Activated naive CD4-positive, alpha-beta T cell treated with anti-CD3 and anti-CD28 coated beads for 36 hours (primary cell): ENCODE measurements at regions not wholly inside any gene's neighbourhood (a gene's known extent, or its start where the extent isn't known, plus 50 kb on each side); places are given as distances from the start of the nearest gene placed in this dataset.

ENCODE experiments used
- CTCF ChIA-PET: fragments of 350-600 bp; sonication (Branson Sonifier 250); formaldehyde crosslinking; loops from one replicate; lab custom pipeline; 2021; ENCODE audit warnings: antibody characterized with exemption; lab: Charles Lee
- DNase-seq: peaks from one replicate; pipeline ENCODE4 v3.0.0-alpha.2; 2020
- H3K27ac Mint-ChIP-seq: one replicate; pipeline ENCODE4 v1.8.0; 2021; ENCODE audit warnings: mild to moderate bottlenecking, mixed read lengths
- H3K27me3 Mint-ChIP-seq: one replicate; pipeline ENCODE4 v1.8.0; 2021; ENCODE audit warnings: low read depth, mixed read lengths
- H3K36me3 Mint-ChIP-seq: one replicate; pipeline ENCODE4 v1.8.0; 2021; ENCODE audit warnings: low read depth, mixed read lengths
- H3K4me1 Mint-ChIP-seq: one replicate; pipeline ENCODE4 v1.8.0; 2021; ENCODE audit warnings: low read depth, mixed read lengths
- H3K4me3 Mint-ChIP-seq: one replicate; pipeline ENCODE4 v1.8.0; 2021; ENCODE audit warnings: mild to moderate bottlenecking, moderate library complexity, mixed read lengths
- H3K9me3 Mint-ChIP-seq: one replicate; pipeline ENCODE4 v1.8.0; 2021; ENCODE audit warnings: mixed read lengths
- intact Hi-C: fragments of 100-400 bp; cut with micrococcal nuclease; formaldehyde crosslinking; loops from one replicate; pipeline ENCODE4 v1.15.1; 2023

GRCh38 chr9:105871540-105871939, 177.2 kb downstream of the TMEM38B start:
- Mint-ChIP-seq H3K4me1 (no peaks in the 10 kb centered on the region), H3K9me3 (no peaks in the 10 kb centered on the region), H3K36me3 (no peaks in the 10 kb centered on the region), H3K4me3 (no peak overlapping the region), H3K27me3 (no peaks in the 10 kb centered on the region), H3K27ac (no peak overlapping the region)
- CTCF ChIA-PET = interaction anchor here (1.9 kb wide), 1 partner anchor 11 kb away, joined by 6 read pairs; no protein-coding TSS in a partner anchor
- intact Hi-C loops = no loop called here
- no peak for DNase-seq

GRCh38 chr9:105873801-105874200, 179.5 kb downstream of the TMEM38B start:
- intact Hi-C loops = no loop called here
- H3K27me3 Mint-ChIP-seq = no peaks in the 10 kb centered on the region
- no peak overlapping the region for H3K27ac Mint-ChIP-seq
- H3K4me1 Mint-ChIP-seq = no peaks in the 10 kb centered on the region
- no peaks in the 10 kb centered on the region for H3K36me3 Mint-ChIP-seq
- H3K4me3 Mint-ChIP-seq = no peak overlapping the region
- no peaks in the 10 kb centered on the region for H3K9me3 Mint-ChIP-seq
- CTCF ChIA-PET = no interaction called here
- DNase-seq = no peak

GRCh38 chr9:105877721-105878120, 183.4 kb downstream of the TMEM38B start:
- no peaks in the 10 kb centered on the region for H3K36me3 Mint-ChIP-seq
- CTCF ChIA-PET = interaction anchor here (11.6 kb wide), 1 partner anchor 35 kb away, joined by 149 read pairs; no protein-coding TSS in a partner anchor
- intact Hi-C loops = no loop called here
- no peaks in the 10 kb centered on the region for H3K9me3 Mint-ChIP-seq
- H3K27me3 Mint-ChIP-seq = no peaks in the 10 kb centered on the region
- H3K4me3 Mint-ChIP-seq = no peak overlapping the region
- no peak for DNase-seq
- H3K4me1 Mint-ChIP-seq = no peaks in the 10 kb centered on the region
- no peak overlapping the region for H3K27ac Mint-ChIP-seq

- H3K27ac Mint-ChIP-seq = no peak overlapping the region
Measured at GRCh38 chr9:105879181-105879580, 184.8 kb downstream of the TMEM38B start.

GRCh38 chr9:105880517-105880916, 186.2 kb downstream of the TMEM38B start:
- no peaks in the 10 kb centered on the region for H3K9me3 Mint-ChIP-seq
- H3K36me3 Mint-ChIP-seq = no peaks in the 10 kb centered on the region
- intact Hi-C loops = loop anchor here (5.0 kb wide), 2 partner anchors 433 to 1292 kb away; partner anchors contain the start of gene FSD1L
- H3K27me3 Mint-ChIP-seq = peaks cover 2% of the 10 kb centered on the region
- peaks cover 7% of the 10 kb centered on the region for H3K4me1 Mint-ChIP-seq
- CTCF ChIA-PET = interaction anchor here (1.7 to 11.6 kb wide), 3 partner anchors 16 to 38 kb away, joined by 7 to 149 read pairs (median 10); no protein-coding TSS in a partner anchor
- no peak for DNase-seq
- H3K4me3 Mint-ChIP-seq = no peak overlapping the region
- no peak overlapping the region for H3K27ac Mint-ChIP-seq

More at GRCh38 chr9:105879181-105879580, 184.8 kb downstream of the TMEM38B start:
- no peak for DNase-seq
- Mint-ChIP-seq H3K36me3 (no peaks in the 10 kb centered on the region), H3K27me3 (peaks cover 2% of the 10 kb centered on the region), H3K4me3 (no peak overlapping the region), H3K4me1 (peaks cover 6% of the 10 kb centered on the region), H3K9me3 (no peaks in the 10 kb centered on the region)
- CTCF ChIA-PET = interaction anchor here (0.5 to 11.6 kb wide), 4 partner anchors 24 to 282 kb away, joined by 3 to 149 read pairs (median 3); no protein-coding TSS in a partner anchor
- intact Hi-C loops = no loop called here

GRCh38 chr9:105881021-105881420, 186.7 kb downstream of the TMEM38B start:
- Mint-ChIP-seq H3K36me3 (no peaks in the 10 kb centered on the region), H3K27me3 (peaks cover 2% of the 10 kb centered on the region), H3K4me3 (no peak overlapping the region), H3K4me1 (peaks cover 7% of the 10 kb centered on the region), H3K9me3 (no peaks in the 10 kb centered on the region), H3K27ac (no peak overlapping the region)
- intact Hi-C loops = loop anchor here (1.0 to 5.0 kb wide), 5 partner anchors 39 to 1291 kb away; partner anchors contain the start of gene FSD1L
- CTCF ChIA-PET = interaction anchor here (0.8 to 11.6 kb wide), 15 partner anchors 15 to 1034 kb away, joined by 3 to 149 read pairs (median 3); no protein-coding TSS in a partner anchor
- no peak for DNase-seq

GRCh38 chr9:105881654-105882349, 187.5 kb downstream of the TMEM38B start:
- CTCF ChIA-PET = interaction anchor here (0.6 to 11.6 kb wide), 20 partner anchors 9 to 1033 kb away, joined by 3 to 149 read pairs (median 4); no protein-coding TSS in a partner anchor

GRCh38 chr9:105883847-105884246, 189.5 kb downstream of the TMEM38B start:
- intact Hi-C loops = loop anchor here (5.0 kb wide), 2 partner anchors 437 to 1288 kb away; partner anchors contain the start of gene FSD1L
- Mint-ChIP-seq H3K9me3 (no peaks in the 10 kb centered on the region), H3K4me1 (peaks cover 7% of the 10 kb centered on the region), H3K4me3 (no peak overlapping the region), H3K27ac (no peak overlapping the region), H3K27me3 (peaks cover 2% of the 10 kb centered on the region), H3K36me3 (no peaks in the 10 kb centered on the region)
- CTCF ChIA-PET = interaction anchor here (0.7 to 11.6 kb wide), 6 partner anchors 13 to 294 kb away, joined by 3 to 149 read pairs (median 3); no protein-coding TSS in a partner anchor
- DNase-seq = no peak

More at GRCh38 chr9:105881654-105882349, 187.5 kb downstream of the TMEM38B start:
- Mint-ChIP-seq H3K36me3 (no peaks in the 10 kb centered on the region), H3K27ac (no peak overlapping the region), H3K9me3 (no peaks in the 10 kb centered on the region), H3K4me1 (peaks cover 7% of the 10 kb centered on the region), H3K4me3 (no peak overlapping the region), H3K27me3 (peaks cover 2% of the 10 kb centered on the region)
- DNase-seq = peak; percentile 87
- intact Hi-C loops = loop anchor here (1.0 to 5.0 kb wide), 5 partner anchors 40 to 1290 kb away; partner anchors contain the start of gene FSD1L

GRCh38 chr9:105884416-105884815, 190.1 kb downstream of the TMEM38B start:
- no peak for DNase-seq
- Mint-ChIP-seq H3K36me3 (no peaks in the 10 kb centered on the region), H3K9me3 (no peaks in the 10 kb centered on the region), H3K4me3 (no peak overlapping the region), H3K27ac (no peak overlapping the region), H3K4me1 (peaks cover 7% of the 10 kb centered on the region), H3K27me3 (peaks cover 2% of the 10 kb centered on the region)
- intact Hi-C loops = loop anchor here (5.0 kb wide), 2 partner anchors 437 to 1288 kb away; partner anchors contain the start of gene FSD1L
- CTCF ChIA-PET = interaction anchor here (0.7 to 11.6 kb wide), 4 partner anchors 26 to 743 kb away, joined by 3 to 149 read pairs (median 4); no protein-coding TSS in a partner anchor

- Mint-ChIP-seq H3K4me3 (no peak overlapping the region), H3K36me3 (no peaks in the 10 kb centered on the region), H3K4me1 (peaks cover 7% of the 10 kb centered on the region), H3K9me3 (no peaks in the 10 kb centered on the region), H3K27ac (no peak overlapping the region), H3K27me3 (peaks cover 2% of the 10 kb centered on the region)
- DNase-seq = no peak
- intact Hi-C loops = no loop called here
- CTCF ChIA-PET = interaction anchor here (11.6 kb wide), 1 partner anchor 44 kb away, joined by 149 read pairs; no protein-coding TSS in a partner anchor
Measured at GRCh38 chr9:105886136-105886535, 191.8 kb downstream of the TMEM38B start.

- H3K36me3 Mint-ChIP-seq = no peaks in the 10 kb centered on the region
- peaks cover 2% of the 10 kb centered on the region for H3K27me3 Mint-ChIP-seq
- peaks cover 7% of the 10 kb centered on the region for H3K4me1 Mint-ChIP-seq
- intact Hi-C loops = no loop called here
- H3K4me3 Mint-ChIP-seq = no peak overlapping the region
- H3K27ac Mint-ChIP-seq = no peak overlapping the region
- no peaks in the 10 kb centered on the region for H3K9me3 Mint-ChIP-seq
- CTCF ChIA-PET = interaction anchor here (0.7 to 11.6 kb wide), 2 partner anchors 13 to 45 kb away, joined by 4 to 149 read pairs; no protein-coding TSS in a partner anchor
- no peak for DNase-seq
Measured at GRCh38 chr9:105887679-105888078, 193.3 kb downstream of the TMEM38B start.
